ENCODE measurements at regions not wholly inside any gene's neighbourhood (a gene's known extent, or its start where the extent isn't known, plus 50 kb on each side); places are given as distances from the start of the nearest gene placed in this dataset.
"Not testable (repeated sequence)": the region's sequence is repeated elsewhere in the genome, so short reads cannot be mapped to it uniquely, and the experiment has no call there.

- no peak for DNase-seq
These were observed 500.5 kb downstream of the BRINP3 start for GRCh38 chr1:189977184-189977583.

- DNase-seq = no peak
These were observed 494.3 kb downstream of the BRINP3 start for GRCh38 chr1:189983166-189983890.

GRCh38 chr1:189986516-189986915, 491.1 kb downstream of the BRINP3 start:
- no peak for DNase-seq

GRCh38 chr1:189987509-189987908, 490.2 kb downstream of the BRINP3 start:
- DNase-seq = no peak

GRCh38 chr1:189992856-189993255, 484.8 kb downstream of the BRINP3 start:
- DNase-seq = no peak

GRCh38 chr1:190000365-190000872, 477.2 kb downstream of the BRINP3 start:
- DNase-seq = peak; percentile 1

- DNase-seq = peak; percentile 37
These were observed 476.5 kb downstream of the BRINP3 start for GRCh38 chr1:190001187-190001586.

GRCh38 chr1:190003376-190003775, 474.3 kb downstream of the BRINP3 start:
- DNase-seq = no peak

- DNase-seq = no peak
These were observed 466.1 kb downstream of the BRINP3 start for GRCh38 chr1:190011585-190011984.

- not testable (repeated sequence) for DNase-seq
These were observed 458.5 kb downstream of the BRINP3 start for GRCh38 chr1:190019151-190019550.

GRCh38 chr1:190019717-190020116, 457.9 kb downstream of the BRINP3 start:
- no peak for DNase-seq

GRCh38 chr1:190022709-190023108, 455.0 kb downstream of the BRINP3 start:
- DNase-seq = no peak

GRCh38 chr1:190029441-190029840, 448.2 kb downstream of the BRINP3 start:
- DNase-seq = peak; percentile 4

GRCh38 chr1:190043655-190044054, 434.0 kb downstream of the BRINP3 start:
- DNase-seq = no peak

GRCh38 chr1:190046231-190046630, 431.4 kb downstream of the BRINP3 start:
- DNase-seq = no peak
